ENCODE measurements at regions not wholly inside any gene's neighbourhood (a gene's known extent, or its start where the extent isn't known, plus 50 kb on each side); places are given as distances from the start of the nearest gene placed in this dataset.
"Not testable (repeated sequence)": the region's sequence is repeated elsewhere in the genome, so short reads cannot be mapped to it uniquely, and the experiment has no call there.

DNA sequence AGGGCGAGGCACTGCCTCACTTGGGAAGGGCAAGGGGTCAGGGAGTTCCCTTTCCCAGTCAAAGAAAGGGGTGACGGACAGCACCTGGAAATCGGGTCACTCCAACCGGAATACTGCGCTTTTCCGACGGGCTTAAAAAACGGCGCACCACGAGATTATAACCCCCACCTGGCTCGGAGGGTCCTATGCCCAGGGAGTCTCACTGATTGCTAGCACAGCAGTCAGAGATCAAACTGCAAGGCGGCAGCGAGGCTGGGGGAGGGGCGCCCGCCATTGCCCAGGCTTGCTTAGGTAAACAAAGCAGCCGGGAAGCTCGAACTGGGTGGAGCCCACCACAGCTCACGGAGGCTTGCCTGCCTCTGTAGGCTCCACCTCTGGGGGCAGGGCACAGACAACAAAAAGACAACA lies 366.5 kb downstream of the NR4A2 start:
- ATAC-seq, H3K36me3 Mint-ChIP-seq, H3K27me3 Mint-ChIP-seq, H3K4me3 Mint-ChIP-seq, H3K9me3 Mint-ChIP-seq, POLR2A ChIA-PET, H3K4me1 Mint-ChIP-seq, H3K27ac Mint-ChIP-seq, DNase-seq: not testable (repeated sequence)

DNA sequence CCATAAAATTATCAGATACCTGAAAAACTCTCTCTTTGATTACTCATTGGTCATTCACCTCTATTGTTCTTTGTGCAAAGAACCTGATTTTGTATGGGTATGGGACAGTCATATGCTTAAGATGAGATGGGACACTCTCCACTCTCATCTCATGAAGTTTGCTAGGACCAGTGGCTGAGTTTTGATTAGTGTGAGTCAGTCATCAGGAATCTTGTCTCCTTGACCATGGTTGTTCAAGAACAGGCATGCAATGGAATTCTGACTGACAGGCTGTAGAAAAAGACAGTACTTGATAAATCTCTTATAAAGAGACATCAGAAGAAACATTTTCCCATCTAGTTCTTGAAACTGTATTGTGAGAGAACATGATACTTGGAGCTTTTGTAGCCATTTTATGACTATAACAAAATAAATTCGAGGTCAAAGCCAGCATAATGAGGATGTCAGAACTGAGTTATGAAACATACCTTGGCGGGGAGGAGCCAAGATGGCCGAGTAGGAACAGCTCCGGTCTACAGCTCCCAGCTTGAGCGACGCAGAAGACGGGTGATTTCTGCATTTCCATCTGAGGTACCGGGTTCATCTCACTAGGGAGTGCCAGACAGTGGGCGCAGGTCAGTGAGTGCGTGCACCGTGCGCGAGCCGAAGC lies 367.0 kb downstream of the NR4A2 start:
- H3K9me3 Mint-ChIP-seq = peaks cover 0 to 5% (median 0%) of the 10 kb centered on the region in 9 donors
- peaks cover 0 to 5% (median 0%) of the 10 kb centered on the region in 3 donors for H3K36me3 Mint-ChIP-seq
- POLR2A ChIA-PET = no interaction called here
- DNase-seq (no peak), ATAC-seq (no peak)
- H3K4me1 Mint-ChIP-seq = no peaks in the 10 kb centered on the region
- no peak overlapping the region for H3K4me3 Mint-ChIP-seq
- peaks cover 0 to 5% (median 0%) of the 10 kb centered on the region in 5 donors for H3K27me3 Mint-ChIP-seq
- H3K27ac Mint-ChIP-seq = no peak overlapping the region

DNA sequence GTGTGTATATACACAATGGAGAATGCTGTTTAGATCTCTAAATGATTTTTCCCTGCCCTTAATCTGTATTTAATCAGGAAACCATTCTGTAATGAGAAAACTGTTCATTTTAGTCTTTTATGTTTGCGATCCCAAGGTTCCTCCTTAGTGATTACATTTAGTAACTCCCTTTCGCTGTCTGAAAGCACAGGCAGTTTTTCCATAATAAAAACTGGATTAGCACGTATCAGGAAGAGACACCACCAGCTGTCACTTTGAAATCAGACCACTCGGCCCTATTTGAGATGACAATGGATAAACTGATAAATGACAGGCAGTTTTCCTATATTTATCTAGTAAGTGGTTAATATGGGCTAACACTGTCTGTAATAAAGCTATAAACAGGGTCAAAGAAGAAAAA lies 370.9 kb downstream of the NR4A2 start:
- peaks cover 0 to 5% (median 0%) of the 10 kb centered on the region in 5 donors for H3K27me3 Mint-ChIP-seq

DNA sequence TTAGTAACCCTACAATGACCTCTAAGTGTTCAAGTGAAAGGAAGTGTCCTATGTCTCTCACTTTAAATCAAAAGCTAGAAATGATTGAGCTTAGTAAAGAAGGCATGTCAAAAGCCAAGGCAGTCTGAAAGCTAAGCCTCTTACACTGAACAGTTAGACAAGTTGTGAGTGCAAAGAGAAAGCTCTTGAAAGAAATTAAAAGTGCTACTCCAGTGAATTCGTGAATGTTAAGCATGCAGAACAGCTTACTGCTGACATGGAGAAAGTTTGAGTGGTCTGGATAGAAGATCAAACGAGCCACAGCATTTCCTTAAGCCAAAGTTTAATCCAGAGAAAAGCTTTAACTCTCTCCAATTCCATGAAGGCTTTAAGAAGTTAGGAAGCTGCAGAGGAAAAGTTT lies 373.7 kb downstream of the NR4A2 start:
- DNase-seq (no peak), ATAC-seq (no peak)
- POLR2A ChIA-PET = no interaction called here
- Mint-ChIP-seq H3K9me3 (no peaks in the 10 kb centered on the region), H3K27me3 (peaks cover 0 to 1% (median 0%) of the 10 kb centered on the region in 5 donors), H3K4me1 (peaks cover 0 to 2% (median 0%) of the 10 kb centered on the region in 4 donors), H3K27ac (no peak overlapping the region), H3K4me3 (no peak overlapping the region), H3K36me3 (no peaks in the 10 kb centered on the region)

More for the DNA sequence above, 370.9 kb downstream of the NR4A2 start:
- Mint-ChIP-seq H3K27ac (no peak overlapping the region), H3K36me3 (peaks cover 0 to 5% (median 0%) of the 10 kb centered on the region in 3 donors), H3K4me3 (no peak overlapping the region), H3K4me1 (peaks cover 0 to 2% (median 0%) of the 10 kb centered on the region in 4 donors), H3K9me3 (peaks cover 0 to 5% (median 0%) of the 10 kb centered on the region in 9 donors)
- POLR2A ChIA-PET = no interaction called here
- DNase-seq = no peak
- ATAC-seq = no peak

DNA sequence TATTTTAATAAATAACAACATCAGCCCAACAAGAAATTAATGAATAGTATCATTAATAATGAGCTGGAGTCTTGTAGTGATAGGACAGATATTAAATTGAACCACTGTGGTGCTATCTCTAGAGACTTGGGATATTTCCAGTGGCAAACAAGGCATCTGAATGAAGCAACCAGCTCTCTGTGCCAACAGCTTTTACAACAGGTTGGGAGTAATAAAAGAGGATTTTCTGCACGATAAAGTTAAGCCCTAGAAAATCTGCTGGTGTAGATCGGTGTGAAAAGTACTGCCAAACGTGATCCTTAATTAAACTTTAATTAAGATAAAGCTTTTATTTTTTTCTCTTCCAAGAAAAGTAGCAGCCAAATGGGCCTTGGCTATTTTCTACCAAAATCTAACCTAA lies 385.5 kb downstream of the NR4A2 start:
- POLR2A ChIA-PET = no interaction called here

DNA sequence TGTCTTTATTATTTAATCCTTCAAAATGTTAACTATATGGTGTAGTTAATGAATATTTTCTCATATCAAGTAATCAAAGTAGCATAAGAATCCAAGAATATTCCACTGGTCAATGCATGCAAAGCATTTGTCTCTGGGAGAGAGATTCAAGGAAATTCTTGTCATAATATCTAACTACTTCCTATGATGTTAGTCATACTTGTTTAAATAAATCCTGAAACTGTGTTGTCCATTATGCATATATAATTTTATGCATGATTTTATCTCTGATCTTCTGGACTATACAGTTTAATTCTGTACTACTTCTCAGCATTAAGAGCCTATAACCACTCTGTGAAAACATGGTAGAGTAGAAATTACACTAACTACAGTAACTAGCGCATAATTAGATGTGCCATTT lies 388.3 kb downstream of the NR4A2 start:
- ATAC-seq (no peak), DNase-seq (no peak)
- Mint-ChIP-seq H3K4me3 (no peak overlapping the region), H3K9me3 (peaks cover 0 to 29% (median 5%) of the 10 kb centered on the region in 9 donors), H3K36me3 (no peaks in the 10 kb centered on the region), H3K27me3 (peaks cover 0 to 20% (median 3%) of the 10 kb centered on the region in 5 donors), H3K27ac (no peak overlapping the region), H3K4me1 (no peaks in the 10 kb centered on the region)
- POLR2A ChIA-PET = no interaction called here

More for the DNA sequence above, 385.5 kb downstream of the NR4A2 start:
- no peak overlapping the region for H3K4me3 Mint-ChIP-seq
- ATAC-seq (no peak), DNase-seq (no peak)
- no peaks in the 10 kb centered on the region for H3K36me3 Mint-ChIP-seq
- peaks cover 0 to 11% (median 0%) of the 10 kb centered on the region in 9 donors for H3K9me3 Mint-ChIP-seq
- no peaks in the 10 kb centered on the region for H3K4me1 Mint-ChIP-seq
- no peak overlapping the region for H3K27ac Mint-ChIP-seq
- peaks cover 0 to 1% (median 0%) of the 10 kb centered on the region in 5 donors for H3K27me3 Mint-ChIP-seq

DNA sequence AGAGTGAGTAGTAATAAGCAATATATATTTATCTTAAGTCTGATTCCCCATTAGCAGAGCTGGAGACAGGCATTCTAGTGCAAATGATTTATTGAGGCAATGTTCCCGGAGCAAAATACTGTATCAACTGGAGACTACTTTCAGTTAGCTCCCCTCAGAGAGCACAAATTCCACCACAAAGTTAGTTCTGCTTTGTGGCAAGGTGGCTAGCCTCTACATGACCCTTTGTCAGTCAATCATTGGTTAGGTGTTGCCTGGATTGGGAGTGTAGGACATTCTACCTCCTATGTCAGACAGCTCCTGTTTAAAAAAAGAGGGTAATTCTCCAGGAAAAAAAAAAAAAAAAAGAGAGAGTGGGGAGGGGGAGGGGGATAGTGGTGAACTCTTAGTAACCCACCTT lies 402.2 kb downstream of the NR4A2 start:
- no peak overlapping the region for H3K4me3 Mint-ChIP-seq
- peaks cover 0 to 7% (median 0%) of the 10 kb centered on the region in 3 donors for H3K36me3 Mint-ChIP-seq
- H3K4me1 Mint-ChIP-seq = no peaks in the 10 kb centered on the region
- H3K27me3 Mint-ChIP-seq = peaks cover 0 to 7% (median 0%) of the 10 kb centered on the region in 5 donors
- peaks cover 0 to 19% (median 10%) of the 10 kb centered on the region in 9 donors for H3K9me3 Mint-ChIP-seq
- no peak overlapping the region for H3K27ac Mint-ChIP-seq
- DNase-seq = no peak
- POLR2A ChIA-PET = no interaction called here
- ATAC-seq = no peak

DNA sequence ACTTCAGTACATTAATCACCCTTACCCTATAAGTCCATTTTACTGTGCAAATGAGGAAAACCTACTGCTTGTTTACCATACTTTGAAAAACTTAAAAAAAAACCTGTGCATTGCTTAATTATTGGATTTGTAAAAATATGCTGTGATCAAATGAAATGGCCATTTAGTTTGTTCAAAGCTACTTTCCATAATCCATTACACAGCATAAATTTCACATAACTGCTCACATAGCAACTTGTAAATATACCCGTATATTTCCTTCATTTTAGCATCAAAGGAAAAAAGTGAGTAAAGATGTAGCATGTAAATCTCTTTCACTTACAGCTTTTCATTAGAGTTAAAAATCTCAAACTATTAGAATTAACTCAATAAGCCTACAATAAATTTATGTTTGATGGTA lies 415.1 kb downstream of the NR4A2 start:
- DNase-seq = no peak
- Mint-ChIP-seq H3K27me3 (no peaks in the 10 kb centered on the region), H3K4me1 (no peaks in the 10 kb centered on the region), H3K4me3 (no peak overlapping the region), H3K9me3 (peaks cover 0 to 6% (median 0%) of the 10 kb centered on the region in 9 donors), H3K27ac (no peak overlapping the region), H3K36me3 (no peaks in the 10 kb centered on the region)
- POLR2A ChIA-PET = no interaction called here
- ATAC-seq = no peak

DNA sequence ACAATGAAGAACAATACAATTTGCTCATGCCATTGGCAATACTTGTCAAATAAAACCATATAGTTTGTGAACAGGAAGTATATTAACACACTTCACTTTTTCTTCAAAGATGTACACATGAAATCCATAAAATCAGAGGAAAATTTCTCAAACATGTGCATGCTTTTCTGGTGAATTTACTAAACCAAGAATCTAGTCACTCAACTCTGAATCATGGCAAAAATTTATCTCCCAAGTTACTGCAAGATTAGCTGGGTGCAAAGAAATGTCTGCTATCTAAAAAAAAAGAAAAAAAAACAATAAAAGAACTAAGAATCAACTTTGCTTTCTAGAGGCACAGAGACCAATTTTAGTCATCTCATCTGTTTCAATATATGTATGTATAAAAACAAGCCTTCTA lies 419.2 kb downstream of the NR4A2 start:
- H3K4me1 Mint-ChIP-seq = no peaks in the 10 kb centered on the region
- H3K4me3 Mint-ChIP-seq = no peak overlapping the region
- ATAC-seq (no peak), DNase-seq (no peak)
- POLR2A ChIA-PET = no interaction called here
- H3K36me3 Mint-ChIP-seq = no peaks in the 10 kb centered on the region
- no peaks in the 10 kb centered on the region for H3K27me3 Mint-ChIP-seq
- H3K9me3 Mint-ChIP-seq = peaks cover 0 to 6% (median 0%) of the 10 kb centered on the region in 9 donors
- no peak overlapping the region for H3K27ac Mint-ChIP-seq

DNA sequence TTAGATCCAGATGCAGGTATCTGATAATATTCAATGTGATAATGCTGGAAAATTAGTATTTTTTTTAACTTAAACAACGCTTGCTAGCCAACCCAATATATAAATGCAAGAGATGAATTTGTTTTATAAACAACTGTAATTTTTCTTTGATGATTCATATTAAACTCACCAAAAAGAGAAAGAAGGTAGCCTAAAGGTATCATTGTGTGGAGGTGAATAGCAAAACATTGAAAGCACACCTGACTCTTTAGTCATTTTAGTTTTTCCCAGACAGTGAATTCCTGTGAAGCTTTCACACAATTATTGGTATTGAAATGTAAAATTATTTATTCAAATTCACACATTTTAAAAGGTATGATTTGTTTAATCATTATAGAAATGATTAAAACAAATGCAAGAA lies 424.0 kb downstream of the NR4A2 start:
- DNase-seq = no peak
- no peaks in the 10 kb centered on the region for H3K36me3 Mint-ChIP-seq
- no peak overlapping the region for H3K4me3 Mint-ChIP-seq
- H3K9me3 Mint-ChIP-seq = peaks cover 0 to 4% (median 0%) of the 10 kb centered on the region in 9 donors
- no peaks in the 10 kb centered on the region for H3K27me3 Mint-ChIP-seq
- POLR2A ChIA-PET = no interaction called here
- ATAC-seq = no peak
- H3K4me1 Mint-ChIP-seq = no peaks in the 10 kb centered on the region
- H3K27ac Mint-ChIP-seq = no peak overlapping the region

DNA sequence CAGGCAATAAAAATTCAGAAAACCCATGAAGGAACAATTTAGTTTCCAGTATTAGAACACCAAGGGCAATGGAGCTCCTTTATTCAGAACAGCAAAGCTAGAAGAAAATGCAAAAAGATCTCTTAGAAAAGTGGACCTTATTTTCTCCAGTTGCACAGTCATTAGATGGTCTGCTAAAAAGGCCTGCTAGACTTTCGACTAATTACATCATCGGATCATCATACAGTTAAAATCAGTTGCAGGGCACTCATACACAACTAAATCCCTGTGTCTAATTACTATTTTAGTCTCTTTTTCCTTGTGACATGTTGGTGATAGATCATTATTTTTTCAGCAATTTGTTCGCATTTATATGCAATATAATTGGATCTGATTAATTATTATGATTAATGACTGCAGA lies 425.3 kb downstream of the NR4A2 start:
- POLR2A ChIA-PET = no interaction called here
- no peaks in the 10 kb centered on the region for H3K27me3 Mint-ChIP-seq
- no peak overlapping the region for H3K27ac Mint-ChIP-seq
- H3K36me3 Mint-ChIP-seq = no peaks in the 10 kb centered on the region
- no peaks in the 10 kb centered on the region for H3K9me3 Mint-ChIP-seq
- ATAC-seq (no peak), DNase-seq (no peak)
- no peaks in the 10 kb centered on the region for H3K4me1 Mint-ChIP-seq
- no peak overlapping the region for H3K4me3 Mint-ChIP-seq

DNA sequence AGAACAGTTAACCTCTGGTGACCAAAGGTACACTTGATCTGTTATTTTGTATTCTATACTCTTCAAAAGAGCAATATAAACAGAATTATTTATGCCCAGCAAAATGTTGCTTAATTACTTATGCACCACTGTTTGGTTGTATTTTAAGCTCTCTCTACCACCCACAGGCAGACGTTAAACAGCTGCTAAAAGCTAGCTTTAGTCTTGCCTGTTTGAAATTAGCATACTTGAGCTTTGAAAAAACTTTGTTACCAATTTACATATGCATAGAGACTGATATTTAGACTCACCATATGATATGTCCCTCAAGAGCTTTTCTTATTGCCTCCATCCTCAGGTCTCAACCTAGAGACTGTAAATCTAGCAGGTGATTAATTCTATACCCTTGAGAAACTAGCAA lies 426.9 kb downstream of the NR4A2 start:
- H3K27ac Mint-ChIP-seq = no peak overlapping the region
- no peaks in the 10 kb centered on the region for H3K27me3 Mint-ChIP-seq
- no peak overlapping the region for H3K4me3 Mint-ChIP-seq
- no peak for ATAC-seq
- POLR2A ChIA-PET = no interaction called here
- H3K36me3 Mint-ChIP-seq = no peaks in the 10 kb centered on the region
- no peak for DNase-seq
- no peaks in the 10 kb centered on the region for H3K9me3 Mint-ChIP-seq
- H3K4me1 Mint-ChIP-seq = no peaks in the 10 kb centered on the region

DNA sequence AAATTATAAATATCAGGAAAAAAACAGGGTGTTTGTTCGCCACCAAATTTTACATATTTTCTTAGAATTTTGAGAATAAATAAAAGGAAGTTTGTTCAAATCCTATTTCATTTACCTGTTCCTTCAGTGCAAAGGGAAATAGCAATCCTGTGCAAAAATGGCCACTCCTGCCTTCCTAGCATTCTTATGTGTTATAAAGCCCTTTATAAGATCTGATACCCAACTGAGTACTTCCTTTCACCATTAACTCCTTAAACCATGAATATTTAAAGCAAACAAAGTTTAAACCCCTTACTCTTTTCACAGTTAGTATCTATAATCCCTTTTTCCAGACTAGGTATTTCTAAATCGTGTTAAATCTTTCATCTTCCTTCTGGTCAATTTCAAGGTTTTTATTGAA lies 427.8 kb downstream of the NR4A2 start:
- Mint-ChIP-seq H3K4me1 (no peaks in the 10 kb centered on the region), H3K27ac (no peak overlapping the region), H3K36me3 (no peaks in the 10 kb centered on the region), H3K4me3 (no peak overlapping the region), H3K27me3 (no peaks in the 10 kb centered on the region), H3K9me3 (no peaks in the 10 kb centered on the region)
- POLR2A ChIA-PET = no interaction called here
- ATAC-seq = no peak
- no peak for DNase-seq

DNA sequence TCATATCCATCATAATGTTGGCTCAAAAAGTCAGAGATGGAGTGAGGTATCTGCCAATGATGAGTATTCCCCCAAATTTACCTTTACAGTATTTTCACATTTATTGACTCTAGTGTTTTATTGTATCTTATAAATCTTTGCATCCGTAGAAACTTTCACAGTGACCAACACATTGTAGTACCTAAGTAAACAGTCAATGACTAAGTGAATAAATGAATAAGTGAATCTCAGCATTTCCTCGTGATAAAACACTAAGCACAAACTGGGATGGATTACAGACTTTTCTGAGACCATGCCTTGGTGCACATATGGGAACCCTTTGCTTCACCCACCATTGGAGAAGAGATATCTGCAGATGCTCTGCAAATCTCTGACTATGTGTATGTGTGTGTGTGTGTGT lies 429.9 kb downstream of the NR4A2 start:
- Mint-ChIP-seq H3K36me3 (no peaks in the 10 kb centered on the region), H3K4me3 (no peak overlapping the region), H3K4me1 (no peaks in the 10 kb centered on the region), H3K27ac (no peak overlapping the region), H3K27me3 (no peaks in the 10 kb centered on the region), H3K9me3 (no peaks in the 10 kb centered on the region)
- ATAC-seq = no peak
- POLR2A ChIA-PET = no interaction called here
- no peak for DNase-seq

Data from naive thymus-derived CD8-positive, alpha-beta T cell (primary cell).